Ammon's horn (tissue), 1 donor: ENCODE measurements at regions not wholly inside any gene's neighbourhood (a gene's known extent, or its start where the extent isn't known, plus 50 kb on each side); places are given as distances from the start of the nearest gene placed in this dataset.

ENCODE experiments used
- DNase-seq: peaks from one replicate; pipeline ENCODE4 v3.0.0-alpha.2; 2016; ENCODE audit warnings: low spot score

GRCh38 chr15:96390986-96391385 is 60.5 kb downstream of the NR2F2 start:
- DNase-seq, result no peak

GRCh38 chr15:96392380-96393208 is 62.1 kb downstream of the NR2F2 start:
- DNase-seq, result no peak

GRCh38 chr15:96393209-96393513 is 62.7 kb downstream of the NR2F2 start:
- no peak for DNase-seq

GRCh38 chr15:96395687-96396086 is 65.2 kb downstream of the NR2F2 start:
- no peak for DNase-seq

- DNase-seq, result no peak
These were observed 68.3 kb downstream of the NR2F2 start for GRCh38 chr15:96398776-96399175.

- DNase-seq, result no peak
These were observed 71.9 kb downstream of the NR2F2 start for GRCh38 chr15:96402403-96402802.

- no peak for DNase-seq
These were observed 72.6 kb downstream of the NR2F2 start for GRCh38 chr15:96403071-96403470.

GRCh38 chr15:96403932-96404331 is 73.4 kb downstream of the NR2F2 start:
- no peak for DNase-seq

GRCh38 chr15:96404560-96404959 is 74.1 kb downstream of the NR2F2 start:
- DNase-seq, result no peak

GRCh38 chr15:96406291-96406690 is 75.8 kb downstream of the NR2F2 start:
- no peak for DNase-seq

GRCh38 chr15:96406701-96407100 is 76.2 kb downstream of the NR2F2 start:
- no peak for DNase-seq

GRCh38 chr15:96407482-96407881 is 77.0 kb downstream of the NR2F2 start:
- DNase-seq, result no peak

GRCh38 chr15:96408591-96409183 is 78.2 kb downstream of the NR2F2 start:
- DNase-seq, result no peak

- DNase-seq, result no peak
These were observed 79.0 kb downstream of the NR2F2 start for GRCh38 chr15:96409215-96410138.

GRCh38 chr15:96410175-96411055 is 79.9 kb downstream of the NR2F2 start:
- no peak for DNase-seq

GRCh38 chr15:96411056-96412031 is 80.8 kb downstream of the NR2F2 start:
- no peak for DNase-seq

GRCh38 chr15:96412045-96412905 is 81.8 kb downstream of the NR2F2 start:
- DNase-seq, result no peak

GRCh38 chr15:96412906-96413231 is 82.4 kb downstream of the NR2F2 start:
- DNase-seq, result no peak

- no peak for DNase-seq
These were observed 83.2 kb downstream of the NR2F2 start for GRCh38 chr15:96413657-96414056.

- no peak for DNase-seq
These were observed 84.4 kb downstream of the NR2F2 start for GRCh38 chr15:96414875-96415274.
